Left ventricle myocardium superior (tissue), 1 donor: ENCODE measurements at regions not wholly inside any gene's neighbourhood (a gene's known extent, or its start where the extent isn't known, plus 50 kb on each side); places are given as distances from the start of the nearest gene placed in this dataset.
A peak's percentile ranks its signal among the peaks of the same experiment; 100 is the strongest.

Experiments
- ATAC-seq: fragments of 200-7000 bp; cut with Tn5 transposase; one replicate; pipeline ENCODE4 v1.9.1; 2020; ENCODE audit warnings: mild to moderate bottlenecking, moderate library complexity
- DNase-seq: peaks from one replicate; pipeline ENCODE4 v3.0.0-alpha.2; 2020
- intact Hi-C: fragments of 100-400 bp; cut with micrococcal nuclease; formaldehyde crosslinking; loops from one replicate; pipeline ENCODE4 v1.11.0; 2022
- donor health status: DM: no; HTN: yes; CAD: no; lungs with severe emphysema.

GRCh38 chr12:124517260-124518050, 50.0 kb downstream of the NCOR2 start:
- peak; percentile 90 for DNase-seq
- ATAC-seq, result peak; percentile 52
- intact Hi-C loops, result no loop called here

GRCh38 chr12:124516850-124517249, 50.6 kb downstream of the NCOR2 start:
- ATAC-seq (no peak), DNase-seq (no peak)
- intact Hi-C loops, result no loop called here

- DNase-seq, result peak; percentile 64
- intact Hi-C loops, result no loop called here
- no peak for ATAC-seq
Measured at GRCh38 chr12:124515981-124516380, 51.4 kb downstream of the NCOR2 start.

- ATAC-seq (no peak), DNase-seq (no peak)
- intact Hi-C loops, result no loop called here
Measured at GRCh38 chr12:124514996-124515932, 52.1 kb downstream of the NCOR2 start.

DNA sequence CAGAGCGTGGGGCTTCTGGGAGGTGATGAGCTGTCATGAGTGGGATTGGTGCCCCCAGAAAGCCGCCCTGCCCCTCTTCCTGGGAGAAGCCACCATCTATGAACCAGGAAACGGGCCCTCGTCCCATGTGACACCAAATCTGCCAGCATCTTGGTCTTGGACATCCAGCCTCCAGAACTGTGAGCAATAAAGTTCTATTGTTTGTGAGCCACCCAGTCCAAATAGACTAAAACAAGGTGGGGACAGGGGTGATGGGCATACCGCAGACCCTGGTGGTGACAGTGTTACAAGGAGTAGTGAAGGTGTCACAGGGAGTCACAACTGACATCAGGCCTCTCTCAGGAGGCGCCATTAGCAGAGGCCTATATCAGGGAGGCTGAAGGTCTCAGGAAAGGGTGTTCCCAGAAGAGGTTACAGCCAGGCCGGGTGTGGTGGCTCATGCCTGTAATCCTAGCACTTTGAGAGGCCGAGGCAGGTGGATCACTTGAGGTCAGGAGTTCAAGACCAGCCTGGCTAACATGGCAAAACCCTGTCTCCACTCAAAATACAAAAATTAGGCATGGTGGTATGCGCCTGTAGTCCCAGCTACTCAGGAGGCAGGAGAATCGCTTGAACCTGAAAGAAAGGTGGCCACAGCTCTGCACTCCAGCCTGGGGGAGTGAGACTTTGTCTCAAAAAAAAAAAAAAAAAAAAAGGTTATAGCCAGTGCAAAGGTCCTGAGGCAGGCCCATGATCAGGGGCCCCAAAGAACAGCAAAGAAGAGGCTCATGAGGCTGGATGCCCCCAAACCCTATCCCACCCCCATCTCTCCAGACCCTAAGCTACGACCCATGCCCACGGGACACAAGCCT, 53.0 kb downstream of the NCOR2 start:
- intact Hi-C loops, result no loop called here
- ATAC-seq (no peak), DNase-seq (no peak)

DNA sequence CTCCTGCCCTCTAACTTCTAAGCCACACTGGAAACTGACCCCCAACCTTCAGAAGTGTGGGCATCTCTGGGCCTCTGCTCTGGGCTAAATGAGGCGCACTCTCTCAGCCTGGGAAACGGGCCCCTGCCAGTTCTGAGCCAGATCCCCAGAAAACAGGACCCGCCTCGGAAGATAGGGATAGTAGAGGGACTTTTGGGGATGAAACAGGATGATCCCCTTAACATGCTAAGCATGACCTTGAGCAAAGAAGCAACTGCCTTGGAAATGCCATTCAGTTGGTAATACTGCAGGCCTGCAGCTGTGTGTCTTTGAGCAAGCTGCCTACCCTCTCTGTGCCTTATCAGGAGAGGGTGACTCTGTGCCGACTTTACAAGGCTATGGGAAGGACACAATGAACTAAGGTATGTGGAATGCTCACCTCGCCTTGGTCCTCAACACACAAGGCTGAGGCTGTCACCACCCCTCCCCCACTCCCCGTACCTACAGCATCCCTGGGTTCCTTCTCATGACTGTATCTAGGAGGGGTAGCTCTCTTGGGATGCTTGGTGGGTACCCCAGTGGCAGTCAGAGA, 54.0 kb downstream of the NCOR2 start:
- DNase-seq, result no peak
- intact Hi-C loops, result no loop called here
- no peak for ATAC-seq

DNA sequence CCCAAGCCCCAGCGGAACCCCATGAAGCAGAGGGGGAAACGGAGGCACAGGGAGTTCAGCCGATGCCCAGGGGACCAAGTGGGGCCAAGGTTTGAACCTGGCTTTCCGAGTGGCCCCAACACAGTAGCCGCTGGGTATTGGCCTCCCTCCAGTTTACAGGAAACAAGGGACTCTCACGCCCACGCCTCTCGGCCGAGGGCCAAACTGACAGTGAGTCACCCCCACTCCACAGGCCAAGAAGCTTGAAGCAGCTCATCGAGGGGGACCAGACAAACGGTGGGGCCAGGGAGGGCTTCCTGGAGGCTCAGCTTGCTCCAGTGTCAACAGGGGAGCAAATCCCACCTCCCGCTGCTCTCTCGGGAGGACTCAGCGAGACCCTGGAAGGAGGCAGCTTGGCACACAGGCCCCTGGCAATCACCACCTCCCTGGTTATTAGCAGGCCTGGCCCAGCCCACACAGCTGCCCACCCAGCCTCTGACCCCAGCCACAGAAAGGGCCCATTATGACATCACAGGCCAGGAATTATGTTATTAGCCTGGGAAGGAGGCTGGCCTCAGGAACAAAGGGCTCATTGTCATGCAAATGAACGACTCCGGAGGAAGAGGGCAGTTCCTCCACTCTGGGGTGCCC, 54.6 kb downstream of the NCOR2 start:
- ATAC-seq (peak; percentile 7), DNase-seq (peak; percentile 91)
- intact Hi-C loops, result no loop called here

DNA sequence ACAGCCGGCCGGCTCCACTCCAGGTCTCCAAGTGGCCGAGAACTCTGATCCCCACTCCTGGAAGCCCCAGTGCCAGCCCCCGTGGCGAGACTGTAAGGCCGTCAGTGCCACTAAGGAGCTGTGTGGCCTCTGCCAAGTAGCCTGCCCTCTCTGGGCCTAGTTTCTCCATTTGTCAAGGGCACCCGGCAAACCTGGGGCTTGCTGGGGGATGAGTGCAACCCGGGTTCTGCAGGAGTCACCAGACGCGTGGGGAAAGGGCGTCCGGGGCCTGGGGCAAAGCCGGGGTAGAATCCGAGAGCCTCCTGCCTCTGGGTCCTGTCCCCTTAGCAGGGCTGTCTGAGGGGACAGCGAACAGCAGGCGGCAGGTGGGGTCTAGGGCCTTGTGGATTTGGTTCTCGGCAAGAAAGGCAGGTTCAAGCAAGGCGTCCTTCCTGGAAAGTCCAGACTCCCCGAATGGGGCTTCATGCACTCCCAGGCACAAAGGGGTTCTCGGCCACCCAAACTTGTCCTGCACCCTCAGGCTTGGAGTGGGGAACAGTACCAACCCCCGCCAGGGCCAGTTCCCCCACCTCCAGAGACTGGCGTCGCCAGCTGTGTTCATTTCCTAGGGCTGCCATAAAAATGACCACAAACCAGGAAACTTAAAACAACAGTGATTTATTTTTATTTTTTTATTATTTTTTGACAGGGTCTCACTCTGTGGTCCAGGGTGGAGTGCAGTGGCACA, 56.0 kb downstream of the NCOR2 start:
- no peak for DNase-seq
- intact Hi-C loops, result no loop called here
- ATAC-seq, result no peak

DNA sequence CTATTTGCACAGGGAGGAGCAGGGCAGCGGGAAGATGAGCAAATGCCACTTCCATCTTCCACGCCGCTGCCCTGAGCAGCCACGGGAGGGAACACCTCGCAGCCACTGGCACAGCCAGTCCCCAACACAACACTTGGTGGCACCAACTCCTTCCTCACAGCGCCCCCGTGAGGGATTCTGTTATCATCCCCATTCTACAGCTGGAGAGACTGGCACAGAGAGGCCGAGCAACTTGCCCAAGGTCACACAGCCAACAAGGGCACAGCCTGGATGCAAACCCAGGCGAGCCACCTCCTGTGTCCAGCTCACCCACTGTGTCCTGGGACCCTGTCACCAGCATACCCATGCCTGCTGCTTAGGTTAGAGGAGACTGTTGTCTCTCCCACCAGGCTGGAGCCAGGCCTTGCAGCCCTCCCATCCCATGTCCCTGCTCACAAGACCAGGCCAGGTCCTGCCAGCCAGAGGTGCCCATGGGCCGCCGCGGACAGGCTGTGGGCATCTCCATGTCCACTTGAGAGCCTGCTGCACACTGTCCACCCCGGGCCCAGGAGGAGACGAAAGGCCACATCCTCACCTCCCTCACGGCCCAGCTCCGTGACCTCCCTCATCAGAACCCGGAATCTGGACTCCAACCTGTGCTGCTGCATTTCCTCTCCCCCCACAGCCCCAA, 57.0 kb downstream of the NCOR2 start:
- ATAC-seq (no peak), DNase-seq (no peak)
- intact Hi-C loops, result no loop called here

- ATAC-seq, result peak; percentile 60
- intact Hi-C loops, result no loop called here
- DNase-seq, result peak; percentile 76
Measured at GRCh38 chr12:124509676-124510300, 57.6 kb downstream of the NCOR2 start.

- intact Hi-C loops, result no loop called here
- DNase-seq (no peak), ATAC-seq (no peak)
Measured at GRCh38 chr12:124509300-124509675, 58.1 kb downstream of the NCOR2 start.

DNA sequence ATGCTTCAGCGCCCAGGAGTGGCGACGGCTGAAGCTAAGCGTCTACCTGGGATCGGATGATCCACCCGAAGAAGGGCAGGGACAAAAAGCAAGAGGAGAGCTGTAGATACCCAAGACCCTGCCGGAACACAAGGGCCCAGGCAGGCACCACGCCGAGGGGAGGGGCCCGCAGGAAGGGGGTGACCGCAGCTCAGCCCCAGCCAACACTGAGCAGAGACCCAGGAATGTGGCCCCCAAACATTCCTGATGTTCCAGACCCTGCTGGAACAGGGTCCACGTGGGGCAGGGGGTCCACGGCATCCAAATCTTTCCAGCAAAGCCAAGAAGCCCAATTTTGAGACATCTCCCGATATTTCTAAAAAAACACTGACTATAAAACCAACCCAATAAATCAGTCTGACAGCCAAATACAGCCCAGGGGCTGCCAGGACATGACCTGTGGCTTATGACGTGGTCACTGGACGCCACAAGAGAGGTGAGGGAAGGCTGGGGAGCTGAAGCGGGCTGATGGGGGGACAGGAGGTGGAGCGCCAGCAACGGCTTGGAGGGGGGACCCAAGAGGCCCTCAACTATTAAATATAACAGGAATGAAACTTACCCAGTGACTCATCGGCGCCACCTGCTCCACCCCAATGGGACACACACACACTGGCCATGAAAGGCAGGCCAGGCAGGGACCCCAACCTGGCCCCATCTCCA, 58.9 kb downstream of the NCOR2 start:
- intact Hi-C loops, result no loop called here
- ATAC-seq, result peak; percentile 0
- DNase-seq, result no peak

GRCh38 chr12:124507188-124508109, 60.0 kb downstream of the NCOR2 start:
- ATAC-seq (peak; percentile 38), DNase-seq (peak; percentile 74)
- intact Hi-C loops, result no loop called here

DNA sequence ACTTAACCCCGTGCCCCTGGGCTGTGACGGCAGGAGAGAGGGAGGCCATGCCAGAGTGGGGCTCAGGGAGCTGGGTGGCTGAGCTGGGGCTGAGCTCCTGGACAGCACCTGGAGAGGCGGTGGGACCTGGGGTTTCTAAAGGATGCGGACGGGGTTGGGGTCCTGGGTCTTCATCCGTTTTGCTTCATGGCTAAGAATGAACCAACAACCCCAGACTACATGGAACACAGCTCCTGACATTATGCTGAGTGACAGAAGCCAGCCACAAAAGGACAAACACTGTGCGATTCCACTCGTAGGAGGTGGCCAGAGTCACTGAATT, 60.6 kb downstream of the NCOR2 start:
- ATAC-seq, result no peak

DNA sequence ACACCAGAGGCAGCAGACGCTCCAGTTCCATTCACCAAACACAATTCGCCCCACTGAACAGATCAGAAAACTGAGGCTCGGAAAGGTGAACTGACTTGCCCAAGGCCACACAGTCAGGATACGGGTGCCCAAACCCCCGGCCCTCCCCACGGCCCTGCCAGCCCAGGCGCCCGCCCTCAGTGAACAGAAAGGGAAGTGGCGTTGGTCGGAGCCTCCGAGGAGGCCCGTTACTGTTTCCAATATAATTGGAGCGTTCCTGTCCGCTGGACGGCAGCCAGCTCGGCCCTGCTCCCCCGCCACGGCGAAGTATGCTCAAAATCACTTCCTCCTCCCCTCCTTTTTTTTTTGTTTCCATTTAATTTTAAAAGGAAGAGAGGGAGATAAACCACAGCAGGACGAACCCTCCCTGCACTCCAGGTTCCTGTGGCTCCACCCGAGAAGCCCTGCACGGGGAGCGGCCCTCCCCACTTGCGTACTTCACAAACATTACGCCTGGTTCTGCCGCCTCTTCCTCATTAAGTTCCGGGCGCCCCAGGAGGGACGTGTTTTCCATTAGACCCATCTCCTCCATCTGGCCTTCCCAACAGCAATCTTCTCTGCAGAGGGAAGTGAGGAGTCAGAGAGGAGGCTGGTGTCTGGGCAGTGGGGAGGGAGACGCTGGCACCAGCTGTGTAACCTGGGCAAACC, 61.1 kb downstream of the NCOR2 start:
- peak; percentile 54 for ATAC-seq

More for the DNA sequence above, 60.6 kb downstream of the NCOR2 start:
- intact Hi-C loops, result no loop called here
- DNase-seq, result no peak

More for the DNA sequence above, 61.1 kb downstream of the NCOR2 start:
- intact Hi-C loops, result no loop called here
- peak; percentile 92 for DNase-seq
